Inflammatory macrophage treated with lipopolysaccharide for 1 hour (primary cell): ENCODE measurements at regions not wholly inside any gene's neighbourhood (a gene's known extent, or its start where the extent isn't known, plus 50 kb on each side); places are given as distances from the start of the nearest gene placed in this dataset.

Experiments
- DNase-seq, 2 donors: peaks; one replicate each; pipeline ENCODE4 v3.0.0-alpha.2; 2020 to 2022

DNA sequence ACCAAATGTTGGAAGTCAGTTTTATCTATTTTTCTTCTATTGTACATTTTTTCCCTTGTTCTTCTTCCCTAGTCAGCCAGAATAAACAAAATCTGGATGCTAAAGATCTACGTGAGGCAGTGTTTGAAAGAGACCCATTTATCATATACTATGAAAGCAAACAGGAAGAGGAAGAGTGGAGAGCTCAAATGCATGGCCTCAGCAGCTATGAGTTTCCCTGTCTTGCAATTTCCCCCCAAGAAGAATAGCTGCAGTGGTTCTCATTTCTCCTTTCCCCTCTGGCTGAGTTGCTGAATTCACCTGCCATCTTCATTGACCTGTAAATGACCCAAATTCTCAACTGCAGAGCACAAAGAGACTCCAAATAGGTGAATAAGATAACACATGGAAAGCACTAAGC, 347.1 kb upstream of the NRP1 start:
- peak in 1 of 2 donors; percentile 32 for DNase-seq

GRCh38 chr10:33680036-33680435, 345.6 kb upstream of the NRP1 start:
- no peak for DNase-seq

DNA sequence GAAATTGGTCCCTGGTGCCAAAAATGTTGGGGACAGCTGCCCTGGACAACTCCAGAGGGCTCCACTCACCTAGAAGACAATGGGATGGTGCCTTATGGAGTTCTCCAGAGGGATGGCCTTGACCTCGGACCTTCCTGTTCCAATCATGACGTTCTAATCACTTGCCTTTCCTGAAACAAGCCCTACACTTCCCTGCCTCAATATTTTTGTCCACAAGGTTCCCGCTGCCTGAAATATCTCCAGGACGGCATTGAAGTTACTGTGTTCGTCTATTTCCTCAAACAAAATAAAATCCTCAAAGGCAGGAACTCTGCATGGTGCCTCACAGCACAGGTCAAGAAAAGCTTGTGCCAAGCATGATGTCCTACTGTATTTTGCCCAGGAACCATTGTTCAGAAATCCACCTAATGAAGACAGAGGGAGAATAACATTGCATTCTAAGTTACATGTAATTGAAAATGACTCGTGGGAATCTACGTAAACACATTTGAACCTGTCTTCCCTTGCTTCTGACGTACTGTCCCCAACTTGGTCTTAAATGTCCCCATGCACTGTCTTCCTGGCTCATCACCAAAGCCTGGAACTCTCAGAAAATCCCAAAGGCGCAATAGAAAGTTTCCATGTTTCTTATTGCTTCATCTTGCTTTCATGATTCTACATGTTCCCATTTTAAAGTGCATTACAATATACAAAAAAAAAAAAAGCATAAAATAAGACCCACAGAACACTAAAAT, 342.3 kb upstream of the NRP1 start:
- peak; percentile 44 to 80 for DNase-seq

- peak; percentile 66 to 81 for DNase-seq
Observed at GRCh38 chr10:33674986-33675599, 340.6 kb upstream of the NRP1 start.

DNA sequence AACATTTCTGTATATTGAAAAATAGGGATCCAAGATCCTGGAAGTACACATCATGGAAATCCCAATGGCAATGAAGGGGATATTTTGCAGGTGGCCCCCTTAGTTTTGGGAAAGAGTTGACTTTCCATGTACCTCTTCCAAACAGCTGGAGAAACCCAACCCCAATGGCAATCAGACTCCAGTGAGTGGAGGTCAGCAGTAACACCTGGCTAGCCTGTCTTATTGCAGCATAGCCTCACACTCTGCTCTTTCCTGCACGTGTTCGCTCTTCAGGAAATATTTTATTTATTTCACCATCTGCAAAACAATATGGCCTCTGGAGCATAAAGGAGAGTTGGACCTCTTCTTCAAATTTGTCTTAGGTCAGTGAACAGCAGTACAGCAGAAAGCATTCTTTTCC, 340.0 kb upstream of the NRP1 start:
- no peak for DNase-seq

GRCh38 chr10:33673839-33674415, 339.5 kb upstream of the NRP1 start:
- DNase-seq, result no peak

DNA sequence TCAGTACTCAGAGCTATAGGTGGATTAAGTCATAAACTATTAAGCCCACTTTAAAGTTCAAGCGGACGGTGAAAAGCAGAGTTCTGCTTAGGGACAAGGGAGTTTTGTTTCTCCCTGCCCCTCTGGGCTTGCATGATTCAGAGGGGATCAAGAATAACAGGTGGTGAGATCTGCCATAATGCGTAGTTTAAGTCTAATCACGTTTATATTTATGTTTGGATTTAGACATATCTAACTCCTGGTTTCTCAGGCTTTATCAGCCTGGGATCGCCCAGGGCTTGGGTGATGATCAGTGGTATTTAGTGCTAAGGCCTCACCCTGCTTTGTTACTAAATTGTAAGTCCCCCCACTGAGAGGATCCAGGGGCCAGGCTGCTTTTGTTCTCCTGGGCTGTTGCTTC, 335.4 kb upstream of the NRP1 start:
- no peak for DNase-seq

DNA sequence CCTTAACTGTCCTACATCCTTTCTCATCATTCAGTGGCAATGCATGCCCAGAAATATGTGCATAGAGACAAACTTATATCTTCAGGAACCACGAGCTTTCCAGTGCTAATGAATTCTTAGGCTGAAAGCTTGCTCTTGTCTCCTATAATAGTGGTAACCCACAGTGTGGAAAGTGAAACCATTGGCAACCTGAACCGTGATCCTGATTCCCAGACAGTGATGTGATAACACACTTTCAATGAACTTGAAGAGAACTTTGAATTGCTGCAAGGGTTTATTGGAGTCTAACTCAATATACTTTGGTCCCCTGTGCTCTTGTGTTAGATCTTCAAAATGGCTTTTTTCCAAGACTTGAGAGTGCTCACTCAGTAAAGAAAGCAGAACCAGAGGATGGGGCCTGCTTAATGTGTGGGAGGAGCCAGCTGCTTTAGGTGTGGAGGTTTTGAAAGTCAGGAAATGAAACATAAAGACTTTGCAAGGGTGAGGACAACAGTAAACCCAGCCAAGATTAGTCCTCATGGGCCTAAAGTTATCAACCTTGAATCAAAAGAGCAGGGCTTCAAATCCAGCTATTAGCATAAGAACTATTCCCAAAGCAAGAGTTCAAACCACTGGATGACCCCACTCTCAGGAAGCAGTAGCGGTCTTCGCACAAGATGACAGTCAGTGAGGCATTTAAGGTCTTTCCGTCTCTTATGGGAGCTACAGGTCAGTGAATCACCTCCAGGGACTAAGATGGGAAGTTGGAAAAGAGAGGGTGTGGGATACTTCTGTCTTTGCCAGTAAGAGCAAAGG, 332.4 kb upstream of the NRP1 start:
- peak; percentile 38 to 48 for DNase-seq

- no peak for DNase-seq
Observed at GRCh38 chr10:33665501-33665900, 331.0 kb upstream of the NRP1 start.

- no peak for DNase-seq
Observed at GRCh38 chr10:33664070-33664469, 329.6 kb upstream of the NRP1 start.

- DNase-seq, result peak; percentile 82 to 86
Observed at GRCh38 chr10:33661580-33662336, 327.3 kb upstream of the NRP1 start.

GRCh38 chr10:33660329-33660728, 325.9 kb upstream of the NRP1 start:
- no peak for DNase-seq

GRCh38 chr10:33657913-33658312, 323.4 kb upstream of the NRP1 start:
- no peak for DNase-seq

GRCh38 chr10:33657154-33657908, 322.9 kb upstream of the NRP1 start:
- no peak for DNase-seq

DNA sequence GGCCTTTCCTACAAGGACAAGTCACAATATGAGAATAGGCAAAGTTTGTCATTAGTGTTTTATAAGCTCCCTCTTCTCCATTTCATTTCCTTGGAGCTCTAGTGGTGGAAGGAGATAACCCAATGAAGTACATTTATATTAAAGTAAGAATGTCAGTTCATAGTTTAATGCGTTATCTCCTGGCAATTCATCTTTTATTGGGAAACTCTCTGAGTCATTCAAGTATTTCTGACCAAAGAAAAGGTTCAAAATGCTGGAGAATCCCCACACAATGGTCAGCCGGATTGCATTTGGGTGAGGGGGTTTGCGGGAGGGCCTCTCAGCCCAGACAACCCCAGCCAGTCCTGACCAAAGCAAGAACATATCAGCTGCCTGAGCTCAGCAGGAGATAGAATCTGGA, 321.5 kb upstream of the NRP1 start:
- no peak for DNase-seq

- no peak for DNase-seq
Observed at GRCh38 chr10:33655165-33655815, 320.8 kb upstream of the NRP1 start.

GRCh38 chr10:33653584-33654367, 319.3 kb upstream of the NRP1 start:
- peak in 1 of 2 donors; percentile 29 for DNase-seq

GRCh38 chr10:33652870-33653269, 318.4 kb upstream of the NRP1 start:
- no peak for DNase-seq

GRCh38 chr10:33650131-33650530, 315.7 kb upstream of the NRP1 start:
- peak; percentile 60 to 74 for DNase-seq

GRCh38 chr10:33643042-33643441, 308.6 kb upstream of the NRP1 start:
- DNase-seq, result no peak

DNA sequence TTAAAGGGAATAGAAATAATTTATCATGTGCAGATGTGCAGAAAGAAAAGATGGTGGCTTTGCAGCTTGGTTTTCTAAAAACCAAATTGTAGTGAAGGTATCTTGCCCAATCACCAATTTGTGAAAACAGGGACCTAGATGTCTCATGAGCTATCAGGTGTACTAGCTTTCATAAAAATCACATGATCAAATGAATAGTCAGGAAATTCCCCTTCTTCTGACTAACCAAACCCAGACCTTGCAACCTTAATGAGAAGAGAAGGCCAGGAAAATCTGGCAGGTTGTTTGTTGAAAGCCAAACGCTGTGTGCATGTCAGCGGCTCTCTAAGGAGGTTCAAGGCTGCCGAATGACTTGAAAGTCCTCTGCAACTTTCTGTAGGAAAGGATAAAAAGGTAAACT, 304.4 kb upstream of the NRP1 start:
- DNase-seq, result no peak
